G401 (cell line): ENCODE measurements at regions not wholly inside any gene's neighbourhood (a gene's known extent, or its start where the extent isn't known, plus 50 kb on each side); places are given as distances from the start of the nearest gene placed in this dataset.

ENCODE experiments used
- DNase-seq: peaks from one replicate; pipeline ENCODE4 v3.0.0-alpha.2; 2015; ENCODE audit warnings: low spot score
- in situ Hi-C: cut with HindIII; loops from 2 replicates; pipeline ENCODE4 v1.10.0; 2016; ENCODE audit warnings: low sequenced_read_pairs, mixed read lengths

DNA sequence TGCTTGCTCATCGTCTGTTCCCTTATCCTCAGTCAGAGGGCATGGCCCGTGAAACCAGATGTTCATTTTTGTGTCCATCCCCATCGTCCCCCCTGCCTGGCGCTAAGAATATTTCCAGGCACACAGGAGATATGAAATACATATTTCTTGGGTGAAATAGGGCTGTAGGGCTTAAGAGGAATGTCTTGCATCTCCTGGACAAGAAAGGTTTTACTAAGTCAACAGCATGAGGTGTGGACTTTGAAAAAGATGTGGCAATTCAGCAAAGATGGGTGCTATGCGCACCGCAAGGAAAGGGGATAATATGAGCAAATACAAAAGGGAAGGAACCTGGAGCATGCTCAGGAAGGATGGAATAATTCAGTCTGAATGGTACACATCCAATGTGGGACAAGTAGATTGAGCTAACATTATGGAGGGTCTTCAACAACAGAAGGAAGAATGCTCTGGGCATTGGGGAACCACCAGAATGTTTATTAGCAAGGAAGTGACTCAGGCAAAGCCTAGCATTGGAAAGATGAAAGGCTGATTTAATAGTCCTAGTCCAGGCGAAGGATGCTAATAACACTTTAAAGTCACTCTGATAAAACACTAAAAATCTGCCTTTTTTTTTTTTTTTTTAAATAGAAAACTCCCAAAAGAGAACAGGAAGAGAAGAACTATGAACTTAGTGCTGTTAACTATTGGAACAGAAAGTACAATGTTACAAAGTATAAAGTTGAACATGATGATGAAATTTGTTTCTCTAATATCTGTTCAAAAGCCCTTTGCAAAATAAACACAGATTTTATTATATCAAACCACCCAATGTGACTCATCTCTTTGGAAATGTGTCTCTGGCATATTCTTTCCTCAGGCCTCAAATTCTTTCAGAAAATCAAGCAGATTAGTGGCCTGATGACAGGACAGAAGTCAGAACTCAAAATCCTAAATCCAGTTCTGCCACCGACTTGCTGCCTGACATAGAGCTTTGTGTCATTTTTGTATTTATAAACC, 449.5 kb downstream of the BCAT1 start:
- no peak for DNase-seq
- in situ Hi-C loops = no loop called here

GRCh38 chr12:24496755-24497154, 452.1 kb downstream of the BCAT1 start:
- in situ Hi-C loops = no loop called here
- no peak for DNase-seq

- no peak for DNase-seq
- in situ Hi-C loops = no loop called here
Measured at GRCh38 chr12:24494401-24494800, 454.5 kb downstream of the BCAT1 start.

GRCh38 chr12:24491968-24492367, 456.9 kb downstream of the BCAT1 start:
- DNase-seq = no peak
- in situ Hi-C loops = no loop called here

DNA sequence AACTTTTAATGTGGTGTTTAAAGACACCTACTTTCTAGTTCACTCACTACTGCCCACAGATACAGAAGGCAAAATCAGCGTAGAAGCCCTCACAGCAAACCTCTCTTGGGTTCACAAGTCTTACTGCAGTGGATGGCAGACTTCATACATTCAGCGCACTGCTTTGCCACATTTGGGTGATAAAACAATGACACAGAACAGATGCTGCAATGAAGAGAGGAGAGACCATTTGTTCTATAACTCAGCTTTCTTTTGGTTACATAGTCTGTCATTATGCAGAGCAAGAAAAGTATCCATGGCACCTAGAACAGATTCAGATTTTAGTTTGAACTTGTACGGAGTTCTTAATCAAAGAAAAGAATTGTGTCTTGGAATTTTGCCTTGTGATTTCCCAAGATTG, 459.0 kb downstream of the BCAT1 start:
- DNase-seq = no peak
- in situ Hi-C loops = no loop called here

DNA sequence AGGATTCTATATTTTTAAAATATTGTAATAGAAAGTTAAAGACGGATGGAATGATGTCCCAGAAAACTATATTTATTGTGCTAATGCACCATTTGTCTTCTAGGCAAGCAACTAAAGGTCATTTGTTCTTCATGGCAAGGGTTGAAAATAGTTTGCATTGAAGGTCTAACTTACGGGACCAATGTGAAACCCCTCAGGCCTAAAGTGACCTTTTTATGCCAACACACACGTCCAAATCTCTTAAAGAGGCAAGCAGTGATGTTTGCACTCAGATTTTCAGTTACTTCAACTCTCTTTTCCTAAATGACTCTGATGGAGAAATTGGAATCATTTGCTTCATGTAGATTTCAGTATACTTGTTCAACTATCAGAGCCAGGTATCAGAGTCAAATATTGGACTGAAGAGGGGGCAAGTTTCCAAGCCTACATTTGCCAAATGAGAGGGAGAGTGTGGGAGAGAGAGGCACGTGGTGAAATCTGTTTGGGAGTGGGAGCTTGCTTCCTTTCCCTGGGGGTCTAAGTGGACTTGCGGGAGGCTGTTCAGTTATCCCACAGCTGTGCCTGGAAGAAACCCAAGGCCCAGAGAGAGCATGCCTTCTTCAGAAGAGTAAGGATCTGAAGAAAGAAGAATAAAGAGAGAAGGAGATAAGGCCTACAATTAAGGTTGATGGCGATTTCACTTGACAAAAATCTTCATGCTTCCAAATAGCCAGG, 459.8 kb downstream of the BCAT1 start:
- in situ Hi-C loops = no loop called here
- DNase-seq = no peak

DNA sequence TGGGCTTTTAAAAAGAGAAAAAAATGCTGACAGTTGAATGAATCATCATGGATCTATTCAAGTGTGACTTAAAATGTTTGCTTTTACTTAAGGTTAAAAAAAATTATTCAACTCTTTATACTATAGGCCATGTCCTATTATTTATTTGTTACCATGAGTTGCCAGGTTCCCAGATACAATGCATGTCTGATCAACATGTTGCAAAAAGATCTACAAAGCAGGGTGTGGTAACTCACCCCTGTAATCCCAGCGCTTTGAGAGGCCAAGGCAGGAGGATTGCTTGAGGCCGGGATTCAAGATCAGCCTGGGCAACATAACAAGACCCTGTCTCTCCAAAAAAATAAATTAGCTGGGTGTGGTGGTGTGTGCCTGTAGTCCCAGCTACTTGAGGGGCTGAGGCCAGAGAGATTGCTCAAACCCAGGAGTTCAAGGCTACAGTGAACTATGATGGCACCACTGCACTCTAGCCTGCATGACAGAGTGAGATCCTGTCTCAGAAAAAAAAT, 460.8 kb downstream of the BCAT1 start:
- no peak for DNase-seq
- in situ Hi-C loops = no loop called here

GRCh38 chr12:24487606-24488005, 461.3 kb downstream of the BCAT1 start:
- no peak for DNase-seq
- in situ Hi-C loops = no loop called here

DNA sequence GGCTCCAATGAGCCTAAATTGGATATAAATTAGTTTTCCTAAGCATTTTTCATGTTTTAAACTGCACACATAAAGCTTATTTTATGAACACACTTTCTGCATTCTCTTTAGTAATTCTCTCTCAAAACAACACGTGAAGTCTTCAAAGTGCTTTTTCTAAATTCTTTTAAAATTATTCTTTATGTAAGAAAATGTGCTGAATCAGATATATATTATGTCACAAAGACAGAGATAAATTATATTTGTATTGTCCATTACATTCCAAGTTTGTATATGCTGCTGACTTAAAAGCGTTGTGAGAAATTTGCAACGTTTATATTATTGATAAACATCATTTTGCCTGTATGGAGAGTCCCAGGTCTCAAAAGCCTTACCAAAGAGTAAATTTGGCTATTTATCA, 465.2 kb downstream of the BCAT1 start:
- no peak for DNase-seq
- in situ Hi-C loops = no loop called here

- in situ Hi-C loops = no loop called here
- DNase-seq = no peak
Measured at GRCh38 chr12:24482882-24483604, 465.9 kb downstream of the BCAT1 start.

DNA sequence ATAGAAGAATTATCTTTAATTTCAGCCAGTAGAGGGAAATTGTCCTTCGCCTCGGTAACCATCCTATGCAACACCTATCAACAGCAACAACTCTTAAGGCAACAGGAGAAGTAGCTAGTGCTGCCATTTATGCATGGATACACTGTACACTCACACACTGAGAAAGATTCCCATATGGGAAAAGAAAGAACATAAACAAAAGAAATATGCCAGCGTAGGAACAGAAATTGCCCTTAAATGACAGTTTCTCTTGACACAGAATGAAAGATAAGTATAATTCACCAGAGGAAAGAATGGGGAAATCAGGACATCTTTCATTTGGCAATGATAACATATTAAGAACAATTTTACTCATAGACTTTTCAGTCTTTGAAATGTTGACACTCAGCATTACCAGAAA, 466.9 kb downstream of the BCAT1 start:
- no peak for DNase-seq
- in situ Hi-C loops = no loop called here

GRCh38 chr12:24480766-24481449, 468.0 kb downstream of the BCAT1 start:
- in situ Hi-C loops = no loop called here
- no peak for DNase-seq

DNA sequence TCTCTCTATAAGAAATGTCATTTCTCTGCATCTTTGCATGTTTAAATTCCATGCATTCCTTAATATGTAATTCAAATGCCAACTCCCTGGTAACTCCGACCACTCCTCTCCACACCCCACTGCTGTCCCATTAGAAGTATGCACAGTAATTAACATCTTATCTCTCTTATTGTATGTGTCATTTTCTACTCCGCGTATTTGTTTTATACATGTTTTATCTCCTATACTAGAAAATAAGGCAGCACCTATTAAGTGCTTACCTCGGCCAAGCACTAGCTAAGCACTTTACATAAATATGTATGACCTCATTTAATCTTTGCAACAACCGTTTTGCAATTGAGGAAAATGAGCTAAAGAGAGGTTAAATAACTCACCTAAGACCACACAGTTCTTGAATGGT, 469.8 kb downstream of the BCAT1 start:
- in situ Hi-C loops = no loop called here
- DNase-seq = no peak

DNA sequence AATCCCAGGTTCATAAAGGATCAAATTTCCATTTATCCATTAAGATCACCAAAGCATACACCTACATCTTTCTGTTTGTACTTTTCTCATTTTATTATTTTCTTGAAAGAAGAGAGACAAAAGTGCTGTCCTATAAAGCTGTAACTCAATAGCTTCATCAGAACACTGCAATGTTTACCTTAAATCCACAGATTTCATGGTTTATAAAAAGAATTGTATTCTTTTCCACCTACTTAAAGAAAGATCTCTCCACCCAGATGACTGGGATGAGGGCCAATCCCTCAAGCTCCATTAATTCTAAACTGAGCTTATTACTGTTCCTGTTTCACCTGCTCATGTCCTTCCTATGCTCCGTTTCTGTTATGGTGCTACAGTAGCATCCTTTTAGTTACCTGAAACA, 470.6 kb downstream of the BCAT1 start:
- DNase-seq = no peak
- in situ Hi-C loops = no loop called here

DNA sequence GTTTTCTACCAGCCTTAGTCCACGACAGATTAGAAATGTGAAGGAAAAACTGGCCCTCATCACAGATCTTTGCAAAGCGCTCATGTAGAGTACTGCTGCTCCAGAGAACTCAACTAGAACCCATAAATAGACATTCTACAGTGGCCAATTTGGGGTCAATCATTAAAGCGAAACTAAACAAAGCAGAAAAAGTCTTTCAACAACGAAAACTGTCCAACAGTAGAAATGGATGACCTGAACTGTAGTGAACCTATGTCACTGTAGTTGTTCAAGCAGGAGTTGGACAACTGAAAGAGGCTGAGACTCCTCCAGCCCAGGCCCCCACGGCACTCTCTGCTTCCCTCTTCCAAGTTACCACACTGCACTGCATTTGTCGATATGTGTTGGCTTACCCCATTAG, 472.6 kb downstream of the BCAT1 start:
- in situ Hi-C loops = no loop called here
- DNase-seq = no peak

GRCh38 chr12:24475337-24475736, 473.6 kb downstream of the BCAT1 start:
- no peak for DNase-seq
- in situ Hi-C loops = no loop called here

- DNase-seq = no peak
Measured at GRCh38 chr12:24473097-24473496, 475.8 kb downstream of the BCAT1 start.

DNA sequence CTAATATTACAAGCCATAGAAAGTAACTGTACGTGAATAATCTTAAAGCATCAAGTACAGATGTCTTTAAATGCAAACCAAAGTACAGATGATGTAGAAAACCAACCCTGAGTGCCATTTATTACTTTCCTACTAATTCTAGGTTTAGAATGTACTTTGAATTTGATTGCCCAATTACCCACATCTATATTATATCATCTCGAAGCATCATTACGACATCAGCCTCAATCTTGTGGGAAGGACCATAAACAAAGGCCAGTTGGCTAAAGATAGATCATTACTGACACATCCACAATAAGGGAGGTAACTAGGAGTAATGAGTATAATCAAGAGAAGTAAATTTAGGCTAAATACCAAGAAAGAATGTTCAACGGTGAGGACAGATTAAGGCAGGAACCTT, 478.9 kb downstream of the BCAT1 start:
- no peak for DNase-seq
- in situ Hi-C loops = no loop called here

More at GRCh38 chr12:24473097-24473496, 475.8 kb downstream of the BCAT1 start:
- in situ Hi-C loops = no loop called here

GRCh38 chr12:24469089-24469488, 479.8 kb downstream of the BCAT1 start:
- in situ Hi-C loops = no loop called here
- no peak for DNase-seq
